ENCODE measurements at regions not wholly inside any gene's neighbourhood (a gene's known extent, or its start where the extent isn't known, plus 50 kb on each side); places are given as distances from the start of the nearest gene placed in this dataset.
"Not testable (repeated sequence)": the region's sequence is repeated elsewhere in the genome, so short reads cannot be mapped to it uniquely, and the experiment has no call there.

DNA sequence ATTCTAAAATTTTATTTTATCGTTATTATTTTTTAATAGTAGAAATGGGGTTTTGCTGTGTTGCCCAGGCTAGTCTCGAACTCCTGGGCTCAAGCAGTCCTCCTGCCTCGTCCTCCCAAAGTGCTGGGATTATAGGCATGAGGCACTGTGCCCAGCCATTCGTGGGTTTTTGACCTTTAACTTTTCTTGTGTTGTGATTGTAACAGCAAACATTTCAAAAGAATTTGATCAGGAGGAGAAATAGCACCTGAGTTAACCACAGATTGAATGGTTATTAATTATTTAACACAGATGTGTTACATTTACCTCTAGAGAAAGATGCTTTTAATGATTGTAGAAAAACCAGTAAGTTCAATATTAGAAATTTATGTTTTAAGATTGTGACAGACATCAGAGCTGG is 132.0 kb downstream of the HAUS1 start:
- DNase-seq, result no peak

DNA sequence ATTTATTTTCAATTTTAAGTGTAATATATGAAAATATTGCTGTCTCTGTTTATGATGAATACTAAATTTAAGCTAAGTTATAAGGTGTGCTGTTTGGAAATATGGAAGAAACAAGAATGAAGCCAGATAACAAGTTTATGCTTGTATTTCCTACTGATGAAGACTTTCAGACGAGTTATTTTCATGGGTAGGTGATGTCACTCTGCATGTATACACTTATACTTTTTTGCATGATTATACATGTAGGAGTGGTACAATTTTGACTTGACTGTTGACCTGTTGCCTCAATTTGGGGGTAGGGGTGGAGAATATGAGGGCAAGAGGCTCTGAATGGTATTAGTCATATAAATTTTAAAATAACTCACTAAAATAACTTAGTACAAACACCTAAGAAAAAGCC is 133.7 kb downstream of the HAUS1 start:
- no peak for DNase-seq

DNA sequence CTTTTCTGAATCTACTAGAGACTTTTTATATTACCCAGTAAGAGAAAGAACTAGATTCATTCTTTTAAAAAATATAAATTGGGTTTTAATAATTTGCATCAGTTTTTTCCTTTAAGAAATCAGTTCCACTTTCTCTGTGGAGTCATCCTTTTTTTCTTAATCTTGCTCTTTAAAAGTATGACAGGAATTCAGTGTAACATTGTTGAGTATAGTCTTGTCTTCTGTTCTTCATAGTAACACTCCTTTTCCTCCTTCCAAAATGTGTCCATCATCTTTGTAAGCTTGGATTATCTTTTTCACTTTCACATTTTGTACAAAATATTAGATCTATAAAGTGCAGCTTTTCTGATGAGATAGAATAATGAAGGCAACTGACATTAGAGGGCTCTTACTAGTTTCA is 135.4 kb downstream of the HAUS1 start:
- DNase-seq, result no peak

DNA sequence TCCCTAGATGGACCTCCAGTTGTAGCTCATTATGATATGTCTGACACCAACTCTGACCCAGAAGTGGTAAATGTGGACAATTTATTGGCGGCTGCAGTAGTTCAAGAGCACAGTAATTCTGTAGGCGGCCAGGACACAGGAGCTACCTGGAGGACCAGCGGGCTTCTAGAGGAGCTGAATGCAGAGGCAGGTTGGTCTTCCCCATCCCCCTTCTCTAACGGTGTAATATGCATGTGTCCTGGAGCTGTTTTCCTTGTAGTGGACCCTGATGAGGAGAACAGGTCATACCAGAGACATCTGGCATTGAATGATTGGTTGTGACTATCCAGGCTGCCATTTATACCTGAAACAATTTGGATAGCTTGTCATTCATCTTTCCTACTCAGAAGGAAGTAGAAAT is 135.8 kb downstream of the HAUS1 start:
- no peak for DNase-seq

DNA sequence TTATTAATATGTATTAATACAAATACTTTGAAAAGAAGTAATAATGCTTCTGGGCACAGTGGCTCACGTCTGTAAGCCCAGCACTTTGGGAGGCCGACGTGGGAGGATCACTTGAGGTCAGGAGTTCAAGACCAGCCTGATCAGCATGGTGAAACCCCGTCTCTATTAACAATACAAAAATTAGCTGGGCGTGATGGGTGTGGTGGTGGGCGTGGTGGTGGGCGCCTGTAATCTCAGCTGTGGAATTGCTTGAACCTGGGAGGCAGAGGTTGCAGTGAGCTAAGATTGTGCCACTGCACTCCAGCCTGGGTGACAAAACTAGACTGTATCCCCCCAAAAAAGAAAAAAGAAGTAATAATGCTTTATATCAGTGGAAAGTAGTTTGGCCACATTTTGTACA is 137.2 kb downstream of the HAUS1 start:
- not testable (repeated sequence) for DNase-seq

DNA sequence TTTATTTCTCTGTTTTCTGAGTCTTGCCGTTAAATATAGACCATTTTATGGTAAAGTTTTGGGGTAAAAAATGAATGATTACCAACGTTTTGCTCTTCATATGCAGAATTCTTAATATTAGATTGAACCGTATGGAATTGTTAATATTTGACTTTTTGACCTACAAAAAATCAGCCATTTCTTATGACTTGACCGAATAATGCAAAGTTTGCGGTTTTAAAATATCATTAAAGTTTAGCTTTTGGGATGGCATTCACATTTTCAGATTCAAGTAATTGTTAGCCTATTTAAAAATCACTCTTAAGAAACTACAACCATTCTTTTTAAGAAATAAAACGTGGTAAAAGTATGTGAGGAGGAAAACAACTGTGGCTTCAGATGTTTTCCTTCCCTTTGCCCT is 138.0 kb downstream of the HAUS1 start:
- DNase-seq, result no peak

DNA sequence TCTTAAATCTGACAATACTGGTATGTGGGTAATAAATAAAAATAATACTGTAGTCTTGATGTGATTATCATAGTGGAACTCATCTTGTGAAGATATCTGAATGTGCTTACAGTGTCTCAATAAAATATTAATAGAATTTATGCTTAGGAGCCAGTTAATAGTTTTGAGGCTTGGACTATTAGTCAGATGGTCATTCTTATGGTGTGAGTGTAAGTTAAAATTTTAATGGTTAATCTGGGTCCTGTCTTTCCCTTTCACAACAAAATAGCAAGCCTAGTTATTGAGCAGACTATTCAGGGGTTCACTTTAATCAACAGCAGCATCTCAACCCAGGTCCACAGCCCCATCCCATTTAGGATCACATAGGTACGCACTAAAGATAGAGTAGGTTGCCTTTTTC is 138.9 kb downstream of the HAUS1 start:
- DNase-seq, result no peak

DNA sequence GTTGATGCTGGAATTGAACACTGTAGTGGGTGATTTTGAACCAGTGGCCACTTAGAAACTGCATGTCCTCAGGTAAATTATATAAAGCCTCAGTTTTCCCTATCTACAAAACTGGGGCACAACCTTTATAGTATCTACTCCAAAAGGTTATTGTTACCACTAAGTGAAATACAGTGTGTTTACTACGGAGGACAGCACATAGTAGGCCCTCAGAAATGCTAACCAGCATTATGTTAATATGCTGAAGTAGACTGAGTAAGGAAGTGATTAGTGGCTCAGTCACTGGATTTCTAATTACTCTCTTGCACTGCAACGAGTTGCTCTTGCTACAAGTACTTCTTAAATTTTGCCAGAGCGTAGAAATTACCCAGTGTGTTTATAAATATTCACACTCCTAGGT is 139.5 kb downstream of the HAUS1 start:
- DNase-seq, result no peak

DNA sequence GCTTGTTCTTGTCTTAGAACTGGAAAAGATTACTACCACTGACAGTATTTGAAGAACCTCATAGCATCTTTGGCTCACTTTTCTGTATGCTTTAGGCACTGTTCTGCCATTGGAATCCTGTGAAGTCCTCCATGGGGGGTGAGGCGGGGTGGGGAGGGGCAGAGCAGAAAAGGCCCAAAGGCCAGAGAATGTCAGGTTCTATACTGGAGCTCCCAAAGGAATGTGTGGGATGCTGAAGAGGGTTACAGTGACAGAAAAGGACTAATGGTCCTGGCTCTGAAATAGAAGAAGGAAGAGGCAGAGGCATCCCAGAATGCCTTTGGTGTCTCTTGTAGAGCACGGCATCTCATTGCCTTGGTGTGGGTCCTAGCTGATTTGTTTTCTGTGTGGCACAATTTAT is 141.9 kb downstream of the HAUS1 start:
- DNase-seq, result no peak

DNA sequence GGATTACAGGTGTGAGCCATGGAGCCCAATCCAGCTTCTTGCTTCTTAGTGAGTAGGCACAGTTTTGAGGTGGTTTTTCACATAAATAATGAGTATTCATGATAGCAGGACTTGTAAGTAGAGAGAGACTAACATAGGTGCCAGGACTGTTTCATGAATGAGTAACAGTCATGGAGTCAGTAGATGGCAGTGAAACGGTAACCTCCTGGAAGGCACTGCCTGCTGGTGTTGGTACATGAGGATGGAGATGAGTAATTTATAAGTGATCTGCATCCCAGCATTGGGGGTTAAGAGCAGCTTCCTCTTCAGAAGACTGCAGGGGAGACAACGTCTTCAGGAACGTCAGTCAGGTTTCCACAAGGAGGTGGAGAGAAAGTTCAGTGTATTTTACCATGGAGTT is 143.8 kb downstream of the HAUS1 start:
- no peak for DNase-seq

DNA sequence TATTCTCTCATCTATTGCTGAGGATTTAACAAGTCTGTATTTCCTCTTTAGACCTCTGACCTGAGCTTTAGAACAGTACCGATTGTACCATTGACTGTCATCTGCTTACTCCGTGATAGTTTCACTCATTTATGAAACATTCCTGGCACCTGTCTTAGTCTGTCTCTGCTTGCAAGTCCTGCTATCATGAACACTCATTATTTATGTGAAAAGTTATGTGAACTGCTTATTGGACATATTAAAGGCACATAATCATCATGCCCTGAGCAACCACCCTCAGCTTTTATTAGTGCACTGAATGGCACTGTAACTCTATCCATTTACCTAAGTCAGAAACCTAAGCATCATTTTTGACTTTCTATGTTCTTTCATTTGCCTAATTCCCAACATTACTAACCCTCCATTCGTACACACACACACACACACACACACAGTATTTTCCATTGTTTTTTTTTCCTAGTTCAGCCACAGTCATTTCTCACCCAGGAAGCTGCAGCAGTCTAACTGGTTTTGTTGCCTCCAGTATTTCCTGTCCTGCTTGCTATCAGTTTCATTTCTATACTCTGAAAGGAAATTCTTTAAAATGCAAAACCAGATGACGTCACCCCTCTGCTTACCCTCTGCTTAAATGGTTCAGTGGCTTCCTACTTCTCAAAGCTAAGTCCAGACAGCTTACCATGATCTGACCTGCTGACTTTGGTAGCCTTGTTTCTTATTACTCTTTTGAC is 146.1 kb downstream of the HAUS1 start:
- peak; percentile 60 for DNase-seq

DNA sequence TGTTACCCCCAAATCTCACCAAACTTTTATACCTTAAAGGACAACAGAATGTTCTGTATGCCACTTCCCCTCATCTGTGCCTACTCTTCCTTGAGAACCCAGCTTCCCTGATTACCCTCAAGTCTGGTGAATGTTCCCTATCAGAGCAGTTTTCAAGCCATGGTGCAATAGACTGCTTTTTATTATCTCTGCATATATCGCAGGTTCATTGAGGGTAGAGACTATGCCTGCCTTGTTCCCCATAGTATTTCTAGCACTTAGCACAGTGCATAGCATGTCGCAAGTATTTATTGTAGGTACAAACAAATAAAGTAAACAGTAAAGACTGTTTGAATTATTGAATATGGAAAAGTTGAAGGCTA is 146.6 kb downstream of the HAUS1 start:
- no peak for DNase-seq

DNA sequence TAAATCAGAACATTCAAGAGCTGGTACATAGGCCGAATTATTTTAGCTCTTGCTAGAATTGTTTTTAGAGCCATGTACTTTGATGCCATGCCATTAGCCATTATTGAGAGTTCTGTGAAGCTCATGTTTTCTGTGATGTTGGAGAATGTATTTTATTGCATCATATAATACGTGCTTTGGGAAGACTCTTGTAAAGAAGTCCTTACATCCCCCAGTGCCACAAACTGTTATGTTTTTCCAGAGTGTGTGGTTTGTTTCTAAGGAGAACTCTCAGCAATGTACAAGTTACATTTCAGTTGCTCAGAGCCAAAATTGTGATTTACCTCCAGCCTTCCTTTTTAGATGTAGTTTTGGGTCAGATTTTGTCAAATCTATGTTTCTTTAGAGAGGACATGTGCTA is 148.6 kb downstream of the HAUS1 start:
- no peak for DNase-seq

DNA sequence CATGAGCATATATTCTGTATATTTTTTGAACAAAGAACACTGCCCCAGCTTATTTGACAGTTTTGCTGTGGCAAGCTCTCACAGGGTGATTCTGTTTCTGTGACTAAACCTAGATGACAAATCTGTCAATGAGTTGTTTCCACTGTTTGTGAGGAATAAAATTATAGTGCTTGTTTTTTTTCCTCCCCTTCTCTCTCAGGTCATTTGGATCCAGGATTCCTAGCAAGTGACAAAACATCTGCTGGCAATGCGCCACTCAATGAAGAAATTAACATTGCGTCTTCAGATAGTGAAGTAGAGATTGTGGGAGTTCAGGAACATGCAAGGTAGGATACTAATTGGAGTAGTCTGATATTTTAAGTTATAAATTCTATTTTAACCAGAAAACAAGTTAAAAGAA is 149.3 kb downstream of the HAUS1 start:
- DNase-seq, result no peak

DNA sequence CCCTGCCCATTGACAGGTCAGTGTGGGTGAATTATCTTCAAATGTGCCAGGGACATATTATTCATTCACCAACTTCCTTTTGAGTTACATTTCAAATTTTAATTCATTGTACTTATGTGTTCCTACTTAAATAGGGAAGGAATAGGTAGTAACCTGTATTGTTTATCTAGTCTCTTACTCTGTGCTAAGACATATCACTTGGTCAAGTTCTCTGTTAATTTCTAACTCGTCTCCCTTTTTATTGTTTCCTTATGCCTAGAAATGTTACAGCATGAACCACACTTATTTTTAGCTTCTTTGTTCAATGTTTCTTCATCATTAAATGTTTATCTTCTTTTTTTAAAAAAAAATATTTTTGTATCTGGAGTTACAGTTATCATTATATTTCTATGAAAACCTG is 151.9 kb downstream of the HAUS1 start:
- no peak for DNase-seq

DNA sequence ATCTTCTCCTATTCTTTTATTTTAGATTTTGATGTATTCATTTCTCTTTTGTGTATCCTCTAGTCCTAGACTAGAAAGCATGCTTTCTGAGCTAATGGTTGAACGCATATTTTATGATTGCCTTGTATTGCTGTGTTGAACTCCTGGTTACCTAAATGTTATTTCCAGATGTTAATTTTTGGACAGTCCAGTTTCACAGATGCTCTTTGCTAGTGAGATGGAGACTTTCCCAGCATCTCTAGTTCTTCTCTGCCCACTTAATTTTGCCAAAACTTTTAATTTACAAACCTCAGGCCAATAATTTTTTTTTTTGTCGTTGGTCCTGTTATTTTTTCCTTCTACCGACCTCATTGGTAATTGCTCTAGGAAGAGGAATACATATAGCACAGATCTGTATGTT is 153.2 kb downstream of the HAUS1 start:
- no peak for DNase-seq

DNA sequence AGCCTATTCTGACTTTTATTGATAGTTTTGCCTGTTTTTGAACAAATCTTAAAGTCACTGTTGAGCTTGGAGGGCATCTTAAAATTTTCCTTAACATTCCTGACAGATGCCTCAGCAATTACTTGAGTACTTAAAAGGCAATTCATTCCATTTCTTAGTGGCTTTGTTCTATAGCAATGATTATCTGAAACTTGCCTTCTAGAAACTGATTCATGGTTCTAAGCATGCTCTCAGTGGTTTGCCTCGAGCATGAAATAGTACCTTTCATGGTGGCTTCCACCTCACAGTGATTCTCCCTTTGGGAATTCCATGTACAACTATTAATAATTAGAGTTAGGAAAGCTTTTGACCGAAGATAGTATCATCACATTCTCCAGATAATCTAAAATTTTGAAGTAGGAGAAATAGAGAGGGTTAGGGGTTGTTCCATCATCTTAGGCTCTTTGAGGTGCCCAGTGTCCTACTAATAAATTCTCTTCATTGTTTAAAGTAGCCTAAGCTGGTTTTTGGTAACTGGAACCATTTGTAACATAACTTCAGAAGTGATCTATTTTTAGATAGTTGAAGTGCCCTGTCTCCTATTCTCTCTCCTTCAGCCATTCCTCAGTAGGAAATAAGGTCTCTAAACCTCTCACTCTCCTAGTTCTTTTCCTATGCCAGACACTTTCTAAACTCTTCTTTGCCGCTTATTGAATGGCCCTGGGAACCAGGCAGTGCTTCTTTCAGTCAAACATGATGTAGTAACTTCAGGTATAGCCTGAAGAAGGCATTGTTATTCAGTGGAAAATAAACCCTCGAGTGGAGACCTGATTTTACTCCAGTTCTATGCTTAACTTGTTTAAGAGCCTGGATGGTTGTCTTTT is 156.1 kb downstream of the HAUS1 start:
- no peak for DNase-seq

DNA sequence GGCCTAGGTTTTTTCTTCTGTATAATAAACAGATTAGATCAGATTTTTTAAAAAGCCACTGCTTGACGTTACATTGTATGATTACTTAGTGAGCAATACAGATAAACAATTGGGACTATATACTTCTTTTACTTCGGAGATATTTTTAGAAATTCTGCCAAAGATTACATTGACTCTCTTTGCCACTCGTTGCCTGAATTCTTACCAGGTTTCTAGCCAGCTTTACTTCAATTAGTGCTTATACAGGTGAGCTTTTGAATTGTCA is 156.6 kb downstream of the HAUS1 start:
- no peak for DNase-seq

DNA sequence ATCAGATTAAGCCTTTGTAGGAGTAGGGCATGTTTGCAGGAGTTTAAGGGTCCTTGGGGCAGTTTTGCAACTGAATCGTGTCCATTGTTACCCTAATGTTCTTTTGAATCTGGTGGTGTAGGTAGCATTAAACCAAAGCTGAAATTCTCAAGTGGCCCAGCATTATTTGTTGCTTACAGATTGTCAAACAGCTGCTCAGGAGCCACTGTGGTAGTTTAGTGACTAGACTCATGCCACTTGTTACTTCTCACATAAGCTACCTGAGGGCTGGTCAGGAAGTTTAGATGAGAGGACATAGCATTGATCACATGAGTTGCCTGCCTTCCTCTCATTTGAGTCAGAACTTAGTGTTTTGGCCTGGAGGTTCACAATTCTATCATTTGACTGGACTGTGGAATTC is 157.6 kb downstream of the HAUS1 start:
- DNase-seq, result no peak

DNA sequence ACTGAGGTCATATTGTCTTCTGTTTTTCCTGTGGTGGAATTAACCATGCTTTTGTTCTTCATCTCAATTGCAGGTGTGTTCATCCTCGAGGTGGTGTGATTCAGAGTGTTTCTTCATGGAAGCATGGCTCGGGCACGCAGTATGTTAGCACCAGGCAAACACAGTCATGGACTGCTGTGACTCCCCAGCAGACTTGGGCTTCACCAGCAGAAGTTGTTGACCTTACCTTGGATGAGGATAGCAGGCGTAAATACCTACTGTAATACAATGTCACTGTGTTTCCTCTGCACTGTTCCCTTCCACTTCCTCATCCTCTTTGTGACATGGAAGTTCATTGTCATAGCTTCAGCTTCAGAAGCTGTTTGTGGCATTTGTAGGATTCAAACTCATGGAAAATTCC is 158.7 kb downstream of the HAUS1 start:
- no peak for DNase-seq

DNA sequence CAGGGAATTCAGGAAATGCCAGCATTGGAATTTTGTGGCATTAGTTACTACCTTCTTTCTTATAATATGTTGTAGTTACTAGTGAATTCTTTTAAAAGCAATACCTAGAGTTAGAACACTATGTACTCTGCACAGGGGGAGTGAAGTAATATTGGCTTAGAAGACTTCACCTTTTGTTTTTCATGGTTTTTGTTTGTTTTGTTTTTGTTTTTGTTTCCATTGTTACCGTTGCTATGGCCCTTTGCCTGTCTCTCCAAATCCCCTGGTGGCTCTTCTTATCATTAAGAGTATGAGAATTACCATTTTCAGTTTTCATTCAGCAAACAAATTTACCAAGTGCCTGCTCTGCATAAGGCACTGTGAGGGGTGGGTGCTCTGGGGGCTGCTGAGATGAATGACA is 160.1 kb downstream of the HAUS1 start:
- DNase-seq, result no peak

DNA sequence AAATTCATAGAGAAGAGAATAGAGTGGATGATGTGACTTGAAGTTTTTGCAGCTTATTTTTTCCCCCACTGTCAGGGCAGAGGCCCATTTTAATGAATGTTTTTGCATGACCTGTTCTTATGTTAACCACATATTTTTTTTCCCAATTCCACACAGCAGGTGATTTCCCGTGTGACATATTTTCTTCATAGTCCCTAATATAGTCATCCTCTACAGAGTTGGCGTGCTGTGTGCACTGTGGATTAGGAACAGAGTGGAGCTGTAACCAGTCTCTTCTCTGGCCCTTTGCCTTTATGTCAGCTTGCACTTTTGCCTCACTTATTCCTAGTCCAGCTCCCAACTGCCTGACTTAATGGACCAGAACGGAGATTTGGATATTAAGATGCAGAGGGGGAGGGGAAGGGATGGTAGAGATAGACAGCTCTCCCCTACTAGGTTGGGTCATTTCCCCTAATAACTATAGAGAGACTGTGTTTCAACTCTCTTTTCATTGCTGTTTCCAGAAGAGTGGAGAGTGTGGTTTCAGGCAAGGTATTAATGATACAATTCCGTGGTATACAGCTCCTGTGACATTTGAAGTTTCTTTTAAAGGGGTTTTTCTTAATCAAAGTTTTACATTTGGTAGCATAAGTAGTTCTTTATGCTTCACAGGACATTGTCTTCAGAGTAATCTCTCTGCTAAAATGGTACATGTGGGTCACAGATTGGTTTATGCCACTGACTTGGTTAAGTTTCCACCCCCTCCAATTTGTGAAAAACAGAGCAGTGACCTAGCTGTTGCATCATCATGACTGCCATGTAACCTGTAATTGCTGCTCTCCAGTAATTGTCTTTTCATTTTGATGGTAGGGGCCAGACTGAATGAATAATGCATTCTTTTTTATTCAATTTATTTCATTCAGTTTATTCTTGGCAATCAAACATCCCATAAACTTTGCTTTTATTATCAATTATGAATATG is 161.3 kb downstream of the HAUS1 start:
- no peak for DNase-seq

DNA sequence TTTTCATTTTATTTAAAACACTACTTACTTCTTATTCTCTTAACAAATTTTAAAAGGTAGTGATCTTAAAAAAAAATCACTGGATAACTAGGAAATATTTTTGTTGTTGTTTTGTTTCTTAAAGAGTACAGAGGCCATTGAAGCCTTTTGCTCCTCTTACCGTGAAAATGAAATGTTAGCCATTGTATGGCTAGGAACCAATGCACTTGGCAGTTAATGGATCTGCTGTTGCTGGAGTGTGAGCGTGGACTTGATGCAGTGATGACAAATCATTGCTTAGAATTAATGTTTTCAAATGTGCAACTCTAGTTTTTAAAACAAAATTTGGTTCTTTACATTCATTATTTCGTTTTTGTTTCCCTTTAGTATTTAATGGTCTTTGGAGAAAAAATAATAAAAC is 162.3 kb downstream of the HAUS1 start:
- no peak for DNase-seq

DNA sequence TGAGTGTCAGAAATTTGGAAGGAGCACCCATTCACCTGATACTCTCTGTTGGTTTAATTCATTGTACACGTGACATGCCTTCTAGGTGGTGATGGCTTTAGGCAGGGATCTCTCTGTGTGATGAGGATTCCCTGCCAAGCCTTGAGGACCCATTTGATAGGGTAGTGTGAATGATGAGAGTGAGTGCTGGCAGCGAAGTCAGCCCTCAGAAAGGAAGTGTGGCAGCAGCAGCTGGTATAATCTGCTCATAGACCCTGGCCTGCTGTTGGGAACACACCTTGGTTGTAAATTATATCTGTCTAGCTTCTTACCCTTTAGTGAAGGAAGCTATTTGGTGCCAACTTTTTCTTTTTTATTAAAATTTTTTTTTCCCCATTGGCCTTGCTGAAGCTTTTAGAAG is 164.5 kb downstream of the HAUS1 start:
- DNase-seq, result no peak

Data from effector CD4-positive, alpha-beta T cell (primary cell).